Endometrium (tissue), 2 donors: ENCODE measurements at regions not wholly inside any gene's neighbourhood (a gene's known extent, or its start where the extent isn't known, plus 50 kb on each side); places are given as distances from the start of the nearest gene placed in this dataset.

ENCODE experiments used
- FAIRE-seq: peaks from 2 replicates; lab custom pipeline; 2012; peaks lifted over from hg19 to GRCh38; lab: Jason Lieb, UNC
- donor health status: control.
- donor health status: control.

DNA sequence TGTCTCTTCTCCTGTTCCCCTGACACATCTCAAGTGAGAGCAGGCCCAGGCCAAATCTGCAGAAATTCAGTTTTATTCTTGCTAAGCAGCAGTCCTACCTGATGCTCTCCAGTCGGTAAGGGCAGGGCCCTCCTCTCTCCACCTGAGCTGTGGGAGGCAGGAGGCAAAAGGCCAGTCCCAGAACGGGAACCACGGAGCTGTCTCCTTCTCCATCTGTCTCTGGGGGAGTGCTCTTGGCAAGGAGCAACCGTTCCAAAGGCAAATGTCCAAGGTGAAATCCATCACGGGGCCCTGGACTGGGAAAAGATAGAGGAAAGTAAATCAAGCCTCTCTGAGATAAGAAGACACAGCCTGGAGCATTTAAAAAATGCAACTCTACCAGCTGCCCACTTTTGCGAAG, 65.2 kb upstream of the CDON start:
- FAIRE-seq = no peak

DNA sequence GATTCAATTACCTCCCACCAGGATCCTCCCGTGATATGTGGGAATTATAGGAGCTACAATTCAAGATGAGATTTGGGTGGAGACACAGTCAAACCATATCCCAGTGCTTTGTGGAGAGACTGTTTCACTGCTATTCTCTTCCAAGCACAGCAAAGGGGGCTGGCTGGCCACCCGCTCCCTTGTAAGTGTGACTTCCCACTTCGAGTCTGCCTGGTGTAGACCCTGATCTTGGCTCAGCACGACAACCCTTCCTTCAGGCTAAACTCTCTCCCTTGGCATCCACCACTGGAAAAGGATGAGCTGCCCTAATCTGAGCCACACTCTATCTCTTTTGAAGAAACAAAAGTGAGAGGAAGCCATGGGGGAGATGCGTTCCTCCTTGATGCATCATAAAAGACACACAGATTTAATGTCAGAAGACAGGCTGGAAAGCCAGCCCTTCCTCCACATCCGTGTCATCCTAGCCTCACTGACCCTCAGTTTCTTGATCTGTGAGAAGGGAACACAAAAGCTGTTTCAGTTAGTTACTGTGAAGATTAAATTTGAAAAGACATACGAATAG, 64.7 kb upstream of the CDON start:
- FAIRE-seq = no peak

DNA sequence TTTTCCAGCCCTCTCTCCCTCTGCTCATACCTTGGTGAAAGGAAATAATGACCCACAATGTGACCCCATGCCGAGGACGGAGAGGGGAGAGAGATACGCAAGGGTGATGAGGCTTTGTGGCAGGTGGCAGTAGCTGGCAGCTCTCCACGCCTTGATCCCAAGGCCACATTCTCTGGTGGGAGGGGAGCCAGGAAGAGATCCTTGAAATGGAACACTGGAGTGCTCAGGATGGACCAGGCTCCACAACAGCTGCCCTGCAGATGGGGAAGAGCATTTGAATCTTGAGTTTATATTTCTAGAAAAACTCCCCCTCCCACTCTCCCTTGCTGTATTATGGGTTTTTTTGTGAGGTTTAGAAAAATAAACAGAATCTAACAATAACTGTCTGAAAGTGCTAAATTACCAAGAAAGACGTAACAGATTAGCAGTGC, 61.6 kb upstream of the CDON start:
- FAIRE-seq = peak; percentile 48

DNA sequence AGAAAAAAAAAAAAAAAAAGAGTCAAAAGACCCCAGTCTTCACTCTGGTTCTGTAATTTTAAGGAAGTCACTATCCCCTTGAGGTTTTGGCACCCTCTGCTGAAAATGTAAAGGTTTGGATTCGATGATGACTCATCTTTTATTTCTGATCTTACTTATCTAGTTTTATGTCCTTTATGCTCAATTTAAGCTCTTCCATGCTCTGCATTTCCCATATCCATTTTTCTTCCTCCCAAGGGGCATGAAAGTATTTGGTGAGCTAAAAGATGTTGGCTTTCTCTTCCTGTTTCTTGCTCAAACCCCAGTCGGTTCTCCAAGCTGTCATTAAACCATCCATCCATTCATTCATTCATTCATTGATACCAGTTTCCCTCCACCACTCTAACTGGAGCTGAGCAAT, 61.0 kb upstream of the CDON start:
- no peak for FAIRE-seq

GRCh38 chr11:126122863-126123262, 60.2 kb upstream of the CDON start:
- FAIRE-seq = peak; percentile 37

DNA sequence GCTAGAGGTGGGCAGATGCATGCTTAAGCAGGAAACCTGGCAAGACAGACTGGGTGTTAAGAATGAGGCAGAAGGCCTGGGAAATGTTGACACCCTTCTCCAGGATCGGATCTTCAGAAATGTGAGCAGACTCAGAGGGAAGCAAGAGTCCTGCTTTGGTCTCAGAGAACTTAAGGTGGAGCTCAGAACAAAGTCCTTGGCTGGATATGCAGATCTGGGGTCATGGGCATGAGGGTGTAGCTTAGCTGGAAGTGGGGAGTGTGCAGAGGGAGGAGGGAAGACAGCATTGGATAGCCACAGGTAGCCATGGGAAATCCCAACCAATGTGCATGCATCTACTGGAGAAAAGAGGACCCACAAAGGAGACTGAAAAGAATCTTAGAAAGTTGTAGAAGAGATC, 58.6 kb upstream of the CDON start:
- FAIRE-seq = no peak

DNA sequence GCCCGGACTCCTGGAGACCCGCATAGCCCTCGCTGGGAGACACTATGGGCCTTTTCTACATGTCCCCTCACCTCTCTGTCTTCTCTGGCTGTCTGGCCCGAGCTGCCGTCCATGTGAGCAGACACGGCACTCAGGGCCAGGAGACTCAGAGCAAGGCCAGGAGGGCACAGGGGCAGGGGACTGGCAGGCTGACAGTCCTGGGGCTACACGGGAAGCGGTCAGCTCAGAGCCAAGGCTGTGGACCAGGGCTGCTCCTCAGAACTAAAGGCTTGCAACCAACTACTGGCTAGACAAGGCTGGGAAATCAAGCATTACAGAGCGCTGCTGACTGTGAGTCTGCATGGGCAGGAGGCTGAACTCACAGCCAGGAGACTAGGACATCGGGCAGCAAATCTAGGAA, 56.1 kb upstream of the CDON start:
- no peak for FAIRE-seq

DNA sequence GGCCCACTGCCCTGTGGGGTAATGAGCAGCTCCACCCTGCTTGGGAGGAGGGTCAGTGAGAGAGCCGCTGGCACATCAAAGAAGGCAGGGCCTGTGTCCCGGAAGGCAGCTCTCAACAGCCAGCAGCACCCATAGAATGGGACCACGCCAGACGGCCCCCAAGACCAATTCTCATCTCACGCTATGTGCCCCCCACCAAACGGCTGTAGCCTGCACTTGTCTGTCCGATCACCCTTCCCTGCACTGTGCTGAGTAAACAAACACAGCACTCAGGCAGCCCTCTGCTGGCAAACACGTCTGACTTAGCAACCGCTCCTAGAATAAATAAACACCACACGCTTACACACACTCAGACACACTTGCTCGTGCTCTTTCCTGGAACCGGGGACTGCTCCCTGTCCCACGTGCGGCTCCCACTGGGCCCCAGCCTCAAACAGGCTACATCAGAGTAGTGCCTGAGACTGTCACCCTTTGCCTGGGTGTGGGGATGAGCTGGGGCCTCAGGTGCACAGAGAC, 53.2 kb upstream of the CDON start:
- no peak for FAIRE-seq

DNA sequence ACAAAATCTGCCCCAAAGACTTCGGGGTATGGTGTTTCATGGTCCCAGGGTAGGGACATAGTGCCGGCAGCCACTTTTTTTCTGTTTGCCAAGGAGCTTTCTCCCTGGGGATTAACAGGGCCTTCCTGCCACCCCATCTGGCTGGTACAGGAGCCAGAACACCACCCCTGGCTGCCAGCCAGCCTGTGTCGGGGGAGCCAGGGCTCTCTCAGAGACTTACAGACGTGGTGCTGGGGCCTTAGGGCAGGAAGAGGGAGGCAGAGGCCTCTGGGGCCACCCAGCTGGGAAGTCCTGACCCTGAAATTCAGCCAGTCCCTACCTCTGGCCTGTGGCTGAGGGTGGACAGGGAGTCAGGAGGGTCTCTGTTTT, 52.4 kb upstream of the CDON start:
- no peak for FAIRE-seq

- FAIRE-seq = no peak
Observed at GRCh38 chr11:126114486-126115126, 51.9 kb upstream of the CDON start.

DNA sequence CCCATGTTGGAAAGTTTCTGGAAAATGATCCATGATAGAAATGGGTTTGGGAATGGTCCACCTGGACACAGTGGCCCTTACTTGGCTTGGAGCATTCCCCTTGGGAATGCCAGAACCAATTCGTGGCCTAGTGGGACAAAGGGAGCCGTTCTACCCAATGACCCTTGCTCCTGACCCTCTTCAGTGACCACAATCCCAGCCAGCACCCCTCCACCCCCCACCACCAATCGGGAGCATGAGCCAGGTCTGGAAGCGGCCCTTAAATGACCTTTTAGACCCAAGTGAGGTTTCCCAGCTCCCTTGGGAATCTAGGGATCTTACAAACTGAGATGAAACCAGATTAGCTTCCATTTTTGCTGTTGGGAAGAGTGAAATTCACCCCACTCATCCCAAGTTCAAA, 51.3 kb upstream of the CDON start:
- FAIRE-seq = no peak

DNA sequence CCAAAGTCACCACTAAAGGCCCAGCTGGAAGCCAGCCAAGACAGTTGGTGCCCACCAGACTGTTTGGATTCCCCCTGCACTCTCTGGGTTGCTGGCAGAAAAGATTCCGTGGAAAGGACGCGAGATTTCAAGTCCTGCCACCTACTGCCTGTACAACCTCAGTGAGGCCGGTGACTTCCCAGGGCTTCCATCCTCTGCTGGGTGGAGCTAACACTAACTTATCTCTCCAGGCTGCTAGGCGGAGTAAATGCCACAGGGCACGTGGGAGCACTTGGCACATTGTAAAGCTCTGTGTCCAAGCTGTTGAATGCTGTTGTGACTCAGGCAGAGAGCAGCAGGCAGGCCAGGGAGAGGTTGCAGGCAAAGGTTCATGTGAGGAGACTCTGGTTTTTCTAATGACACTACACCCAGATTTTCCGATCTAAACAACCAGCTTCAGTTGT, 50.9 kb upstream of the CDON start:
- FAIRE-seq = no peak

DNA sequence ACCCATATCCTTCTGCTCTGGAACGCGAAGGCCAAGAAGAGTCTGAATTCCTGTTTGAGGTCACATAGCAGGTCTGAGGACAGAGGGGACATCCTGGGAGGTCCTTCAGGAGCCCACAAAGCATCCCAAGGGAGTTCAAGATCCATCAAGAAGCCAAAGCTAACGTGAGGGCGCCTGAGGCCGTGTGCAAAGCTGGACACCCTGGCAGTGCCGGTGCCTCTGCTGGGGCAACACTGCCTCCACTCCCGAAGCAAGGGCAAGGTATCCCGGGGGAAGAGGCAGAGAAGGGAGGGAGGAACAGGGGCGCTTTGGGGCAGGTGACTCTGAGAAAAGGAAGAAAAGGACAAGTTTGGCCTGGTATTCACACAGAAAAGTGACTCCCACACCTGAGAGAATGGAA, 50.3 kb upstream of the CDON start:
- FAIRE-seq = no peak

GRCh38 chr11:126112547-126112946, 49.9 kb upstream of the CDON start:
- no peak for FAIRE-seq
